ENCODE measurements at regions not wholly inside any gene's neighbourhood (a gene's known extent, or its start where the extent isn't known, plus 50 kb on each side); places are given as distances from the start of the nearest gene placed in this dataset.
A peak's percentile ranks its signal among the peaks of the same experiment; 100 is the strongest.

- no peak for DNase-seq
Observed at GRCh38 chr3:188940573-188940932, 231.2 kb upstream of the TPRG1 start.

GRCh38 chr3:188941103-188941502 lies 230.7 kb upstream of the TPRG1 start:
- no peak for DNase-seq

GRCh38 chr3:188942191-188942590 lies 229.6 kb upstream of the TPRG1 start:
- no peak for DNase-seq

- no peak for DNase-seq
Observed at GRCh38 chr3:188943591-188943990, 228.2 kb upstream of the TPRG1 start.

GRCh38 chr3:188944108-188944507 lies 227.7 kb upstream of the TPRG1 start:
- DNase-seq, result no peak

GRCh38 chr3:188946351-188947240 lies 225.2 kb upstream of the TPRG1 start:
- no peak for DNase-seq

GRCh38 chr3:188947401-188948280 lies 224.1 kb upstream of the TPRG1 start:
- DNase-seq, result peak; percentile 88

- peak; percentile 75 for DNase-seq
Observed at GRCh38 chr3:188948281-188948996, 223.3 kb upstream of the TPRG1 start.

GRCh38 chr3:188948997-188949389 lies 222.8 kb upstream of the TPRG1 start:
- DNase-seq, result no peak

- no peak for DNase-seq
Observed at GRCh38 chr3:188949456-188949855, 222.3 kb upstream of the TPRG1 start.

GRCh38 chr3:188949996-188950395 lies 221.8 kb upstream of the TPRG1 start:
- DNase-seq, result no peak

- peak; percentile 94 for DNase-seq
Observed at GRCh38 chr3:188950832-188951489, 220.8 kb upstream of the TPRG1 start.

GRCh38 chr3:188951734-188952133 lies 220.0 kb upstream of the TPRG1 start:
- DNase-seq, result no peak

- peak; percentile 88 for DNase-seq
Observed at GRCh38 chr3:188954590-188955208, 217.1 kb upstream of the TPRG1 start.

- DNase-seq, result no peak
Observed at GRCh38 chr3:188955919-188956318, 215.9 kb upstream of the TPRG1 start.

- DNase-seq, result peak; percentile 68
Observed at GRCh38 chr3:188956839-188957489, 214.8 kb upstream of the TPRG1 start.

- DNase-seq, result no peak
Observed at GRCh38 chr3:188959013-188959412, 212.8 kb upstream of the TPRG1 start.

GRCh38 chr3:188962253-188963247 lies 209.2 kb upstream of the TPRG1 start:
- peak; percentile 20 for DNase-seq

GRCh38 chr3:188964957-188965356 lies 206.8 kb upstream of the TPRG1 start:
- DNase-seq, result no peak

- DNase-seq, result no peak
Observed at GRCh38 chr3:188972310-188972709, 199.5 kb upstream of the TPRG1 start.

Measured in fibroblast of skin of scalp (primary cell).